ENCODE measurements at regions not wholly inside any gene's neighbourhood (a gene's known extent, or its start where the extent isn't known, plus 50 kb on each side); places are given as distances from the start of the nearest gene placed in this dataset.

DNA sequence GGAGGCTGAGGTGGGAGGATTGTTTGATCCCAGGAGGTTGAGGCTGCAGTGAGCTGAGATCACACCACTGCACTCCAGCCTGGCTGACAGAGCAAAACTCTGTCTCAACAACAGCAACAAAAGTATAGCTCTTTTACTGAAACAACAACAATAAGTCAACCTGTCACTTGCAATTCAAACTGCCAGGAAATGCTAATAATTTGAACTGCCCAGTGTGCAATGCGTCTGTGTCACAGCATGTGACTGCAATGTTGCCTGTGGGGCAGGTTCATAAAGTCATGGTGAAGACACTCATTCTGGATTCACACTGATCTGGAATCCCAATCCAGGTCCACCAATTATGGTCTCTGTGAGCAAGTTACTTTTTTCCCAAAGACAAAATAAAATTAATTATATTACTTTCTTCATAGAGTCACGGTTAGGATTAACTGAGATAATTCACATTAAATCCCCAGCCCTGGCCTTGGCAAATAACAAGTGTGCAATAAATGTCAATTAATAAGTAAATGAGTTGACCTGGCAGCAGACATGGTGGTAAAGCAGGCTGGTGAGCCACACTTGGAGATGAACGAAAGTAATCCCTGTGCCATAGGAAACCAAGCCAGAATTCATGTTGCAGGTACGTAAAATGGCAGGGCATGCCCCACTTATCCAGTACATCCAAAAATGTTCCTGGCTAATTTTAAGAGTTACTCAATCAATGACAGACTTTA lies 89.1 kb upstream of the CPSF6 start:
- TF ChIP-seq, protein P1, sequence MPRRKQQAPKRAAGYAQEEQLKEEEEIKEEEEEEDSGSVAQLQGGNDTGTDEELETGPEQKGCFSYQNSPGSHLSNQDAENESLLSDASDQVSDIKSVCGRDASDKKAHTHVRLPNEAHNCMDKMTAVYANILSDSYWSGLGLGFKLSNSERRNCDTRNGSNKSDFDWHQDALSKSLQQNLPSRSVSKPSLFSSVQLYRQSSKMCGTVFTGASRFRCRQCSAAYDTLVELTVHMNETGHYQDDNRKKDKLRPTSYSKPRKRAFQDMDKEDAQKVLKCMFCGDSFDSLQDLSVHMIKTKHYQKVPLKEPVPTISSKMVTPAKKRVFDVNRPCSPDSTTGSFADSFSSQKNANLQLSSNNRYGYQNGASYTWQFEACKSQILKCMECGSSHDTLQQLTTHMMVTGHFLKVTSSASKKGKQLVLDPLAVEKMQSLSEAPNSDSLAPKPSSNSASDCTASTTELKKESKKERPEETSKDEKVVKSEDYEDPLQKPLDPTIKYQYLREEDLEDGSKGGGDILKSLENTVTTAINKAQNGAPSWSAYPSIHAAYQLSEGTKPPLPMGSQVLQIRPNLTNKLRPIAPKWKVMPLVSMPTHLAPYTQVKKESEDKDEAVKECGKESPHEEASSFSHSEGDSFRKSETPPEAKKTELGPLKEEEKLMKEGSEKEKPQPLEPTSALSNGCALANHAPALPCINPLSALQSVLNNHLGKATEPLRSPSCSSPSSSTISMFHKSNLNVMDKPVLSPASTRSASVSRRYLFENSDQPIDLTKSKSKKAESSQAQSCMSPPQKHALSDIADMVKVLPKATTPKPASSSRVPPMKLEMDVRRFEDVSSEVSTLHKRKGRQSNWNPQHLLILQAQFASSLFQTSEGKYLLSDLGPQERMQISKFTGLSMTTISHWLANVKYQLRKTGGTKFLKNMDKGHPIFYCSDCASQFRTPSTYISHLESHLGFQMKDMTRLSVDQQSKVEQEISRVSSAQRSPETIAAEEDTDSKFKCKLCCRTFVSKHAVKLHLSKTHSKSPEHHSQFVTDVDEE (CRISPR knock-in tag; IDR thresholded peaks at IDR 0.05): no peak
- no peak for TF ChIP-seq CSDC2 (CRISPR knock-in tag; IDR thresholded peaks at IDR 0.05)
- TF ChIP-seq, protein P2, sequence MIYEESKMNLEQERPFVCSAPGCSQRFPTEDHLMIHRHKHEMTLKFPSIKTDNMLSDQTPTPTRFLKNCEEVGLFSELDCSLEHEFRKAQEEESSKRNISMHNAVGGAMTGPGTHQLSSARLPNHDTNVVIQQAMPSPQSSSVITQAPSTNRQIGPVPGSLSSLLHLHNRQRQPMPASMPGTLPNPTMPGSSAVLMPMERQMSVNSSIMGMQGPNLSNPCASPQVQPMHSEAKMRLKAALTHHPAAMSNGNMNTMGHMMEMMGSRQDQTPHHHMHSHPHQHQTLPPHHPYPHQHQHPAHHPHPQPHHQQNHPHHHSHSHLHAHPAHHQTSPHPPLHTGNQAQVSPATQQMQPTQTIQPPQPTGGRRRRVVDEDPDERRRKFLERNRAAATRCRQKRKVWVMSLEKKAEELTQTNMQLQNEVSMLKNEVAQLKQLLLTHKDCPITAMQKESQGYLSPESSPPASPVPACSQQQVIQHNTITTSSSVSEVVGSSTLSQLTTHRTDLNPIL (CRISPR knock-in tag; IDR thresholded peaks at IDR 0.05; ENCODE audit: low read depth): no peak
- TF ChIP-seq ZFP3 (CRISPR knock-in tag; IDR thresholded peaks at IDR 0.05): no peak
